SU-DHL-6 (cell line): ENCODE measurements at regions not wholly inside any gene's neighbourhood (a gene's known extent, or its start where the extent isn't known, plus 50 kb on each side); places are given as distances from the start of the nearest gene placed in this dataset.

Experiments used
- CTCF ChIP-seq: fragments of 200-600 bp; sonication (generic); IDR thresholded peaks from one replicate; pipeline ENCODE4 v1.5.1; 2017; ENCODE audit warnings: antibody characterized with exemption, mild to moderate bottlenecking, low read length, moderate library complexity; ENCODE audit not compliant: insufficient read depth, poor library complexity, severe bottlenecking
- EZH2phosphoT487 ChIP-seq: fragments of 200-600 bp; sonication (generic), shearing (Covaris generic); conservative IDR thresholded peaks from 2 replicates; pipeline ENCODE4 v1.6.1; 2018; ENCODE audit warnings: mild to moderate bottlenecking, antibody characterized with exemption, low read length, moderate library complexity, mixed read lengths

- no peak for TF ChIP-seq CTCF
- no peak for TF ChIP-seq EZH2phosphoT487
These were observed 507.1 kb downstream of the PLPP3 start for GRCh38 chr1:56072310-56072709.
